GM21619 (cell line): ENCODE measurements at regions not wholly inside any gene's neighbourhood (a gene's known extent, or its start where the extent isn't known, plus 50 kb on each side); places are given as distances from the start of the nearest gene placed in this dataset.
A peak's percentile ranks its signal among the peaks of the same experiment; 100 is the strongest.

Experiments
- ATAC-seq: cut with Tn5 transposase; IDR thresholded peaks from one replicate; pipeline ENCODE4 v1.9.1; 2021; ENCODE audit not compliant: unreplicated experiment

DNA sequence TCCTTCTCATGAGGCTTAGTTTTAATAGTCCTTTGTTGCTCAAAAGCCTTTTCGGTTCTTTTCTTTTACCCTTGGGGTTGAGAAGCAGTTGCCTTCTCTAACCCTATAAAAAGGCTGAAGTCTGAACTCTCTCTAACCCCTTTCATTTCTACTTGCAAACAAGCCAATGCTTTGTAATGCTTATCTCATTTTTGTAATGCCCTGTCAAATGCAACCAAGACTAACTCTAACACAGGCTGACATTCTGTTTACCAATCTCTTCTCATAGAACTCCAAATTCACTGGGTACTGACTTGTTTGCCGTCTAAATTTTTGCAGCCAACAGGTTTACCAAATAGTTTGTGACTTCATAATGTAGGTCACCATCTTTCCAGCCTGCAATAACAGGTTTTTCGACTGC lies 233.9 kb upstream of the SNX7 start:
- ATAC-seq = no peak

DNA sequence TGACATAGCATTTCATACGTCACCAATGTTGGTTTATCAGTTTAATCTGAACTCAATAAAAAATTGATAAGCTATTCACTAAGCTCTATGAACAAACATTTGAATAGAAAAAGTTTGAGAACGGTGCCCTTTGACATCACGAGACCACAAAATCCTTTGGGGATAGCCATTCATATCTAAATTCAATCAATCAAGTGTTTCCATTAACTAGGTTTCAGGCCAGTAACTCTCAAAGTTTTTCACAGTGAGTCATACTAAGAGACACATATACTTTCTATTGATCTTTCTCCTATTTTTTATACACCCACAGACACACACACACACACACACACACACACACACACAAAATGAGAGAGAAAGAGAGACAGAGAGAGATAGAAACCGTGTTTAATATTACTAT lies 235.4 kb upstream of the SNX7 start:
- ATAC-seq = no peak

DNA sequence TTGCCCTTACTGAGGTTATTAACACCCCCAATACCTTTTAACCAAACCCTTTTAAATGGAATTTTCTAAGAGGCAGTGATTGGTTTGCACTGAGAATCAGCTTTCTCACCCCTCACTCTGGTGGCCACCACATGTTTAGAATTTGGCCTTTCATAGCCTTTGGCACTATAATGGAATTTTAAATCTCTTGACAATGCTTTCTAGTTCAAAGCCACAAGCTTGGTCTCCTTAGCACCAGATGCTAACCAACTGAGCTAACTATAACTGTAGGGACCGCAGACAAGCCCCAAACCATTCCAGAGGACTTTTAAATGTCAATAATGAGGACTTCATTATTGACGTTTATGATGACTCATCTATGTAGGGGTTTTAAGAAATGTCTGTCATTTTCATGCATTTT lies 238.7 kb upstream of the SNX7 start:
- ATAC-seq = no peak

DNA sequence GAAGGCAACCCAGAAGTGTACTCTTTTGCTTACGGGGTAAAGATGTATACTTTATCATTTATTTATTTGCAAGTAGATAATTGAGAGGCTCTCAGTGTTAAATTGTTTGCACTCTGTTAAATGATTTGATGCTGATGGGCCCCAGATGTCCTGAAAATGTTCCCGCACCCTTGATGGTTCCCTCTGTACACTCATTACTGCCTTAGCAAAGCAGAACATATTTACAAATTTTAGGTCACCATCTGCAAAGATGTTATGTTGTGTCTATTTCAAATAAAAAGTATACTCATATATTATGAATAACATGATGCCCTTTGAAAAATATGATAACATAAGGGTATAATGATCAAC lies 240.5 kb upstream of the SNX7 start:
- no peak for ATAC-seq

DNA sequence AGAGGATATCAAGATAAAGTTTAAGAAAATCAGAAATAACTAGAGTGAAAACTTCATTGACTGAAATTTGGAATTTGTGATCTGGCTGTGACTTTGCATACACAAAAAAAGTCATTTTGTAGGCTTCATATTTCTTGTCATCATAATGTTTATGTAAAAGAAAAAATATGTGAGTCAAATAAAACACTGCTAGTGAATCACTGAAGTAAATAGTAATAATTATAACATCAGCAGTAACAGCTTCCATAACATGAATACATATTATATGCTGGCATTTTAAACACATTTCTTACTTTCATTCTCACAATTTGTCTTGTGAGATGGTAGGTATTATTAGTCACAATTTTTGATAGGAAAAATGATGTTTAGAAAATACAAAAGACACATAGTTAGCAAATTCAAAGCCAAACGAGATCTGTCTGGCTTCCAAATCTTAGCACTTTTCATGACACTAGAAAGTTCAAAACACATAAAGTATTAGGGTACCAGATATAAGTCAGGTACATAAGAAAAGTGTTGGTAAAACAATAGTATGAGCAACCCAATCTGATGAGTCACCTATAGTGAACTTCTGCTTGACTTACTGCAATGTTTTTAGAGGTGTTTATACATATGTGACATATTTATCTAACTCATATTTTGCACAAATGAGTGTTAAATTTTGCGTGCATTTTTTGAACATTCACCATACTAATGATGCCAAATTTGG lies 241.0 kb upstream of the SNX7 start:
- ATAC-seq = no peak

DNA sequence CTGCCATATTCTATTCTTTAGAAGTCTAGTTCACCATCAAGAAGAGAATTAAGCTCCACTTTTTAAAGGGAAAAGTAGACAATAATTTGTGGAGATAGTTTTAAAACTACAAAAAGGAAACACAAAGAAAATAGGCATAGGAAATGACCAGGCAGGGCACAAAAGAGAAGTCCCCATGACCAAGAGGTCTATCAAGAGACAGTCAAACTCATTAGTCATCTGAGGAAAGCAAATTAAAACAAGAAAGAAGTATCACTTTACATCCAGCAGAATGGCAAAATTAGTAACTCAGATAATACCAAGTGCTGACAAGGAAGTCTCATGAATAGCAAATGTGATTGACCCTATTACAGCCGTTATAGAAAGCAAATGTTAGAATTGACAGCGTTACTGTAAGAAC lies 243.7 kb upstream of the SNX7 start:
- no peak for ATAC-seq

DNA sequence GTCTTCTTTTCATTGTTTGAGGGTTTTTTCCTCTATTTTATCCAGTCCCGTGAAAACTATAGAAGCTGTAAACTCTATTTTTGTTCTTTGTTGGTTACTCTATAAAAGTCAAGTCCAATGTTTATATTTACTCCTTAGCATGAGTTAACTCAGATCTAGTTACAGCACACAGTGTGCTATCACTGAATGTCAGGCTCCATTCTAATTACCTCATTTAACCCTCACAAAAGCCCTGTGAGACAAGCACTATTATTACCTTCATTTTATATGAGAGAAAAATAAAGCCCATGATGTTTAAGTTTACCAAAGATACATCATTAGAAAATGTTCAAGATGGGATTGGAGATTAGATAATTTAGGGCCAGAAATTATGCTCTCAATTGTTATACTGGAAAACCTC lies 251.4 kb upstream of the SNX7 start:
- no peak for ATAC-seq

DNA sequence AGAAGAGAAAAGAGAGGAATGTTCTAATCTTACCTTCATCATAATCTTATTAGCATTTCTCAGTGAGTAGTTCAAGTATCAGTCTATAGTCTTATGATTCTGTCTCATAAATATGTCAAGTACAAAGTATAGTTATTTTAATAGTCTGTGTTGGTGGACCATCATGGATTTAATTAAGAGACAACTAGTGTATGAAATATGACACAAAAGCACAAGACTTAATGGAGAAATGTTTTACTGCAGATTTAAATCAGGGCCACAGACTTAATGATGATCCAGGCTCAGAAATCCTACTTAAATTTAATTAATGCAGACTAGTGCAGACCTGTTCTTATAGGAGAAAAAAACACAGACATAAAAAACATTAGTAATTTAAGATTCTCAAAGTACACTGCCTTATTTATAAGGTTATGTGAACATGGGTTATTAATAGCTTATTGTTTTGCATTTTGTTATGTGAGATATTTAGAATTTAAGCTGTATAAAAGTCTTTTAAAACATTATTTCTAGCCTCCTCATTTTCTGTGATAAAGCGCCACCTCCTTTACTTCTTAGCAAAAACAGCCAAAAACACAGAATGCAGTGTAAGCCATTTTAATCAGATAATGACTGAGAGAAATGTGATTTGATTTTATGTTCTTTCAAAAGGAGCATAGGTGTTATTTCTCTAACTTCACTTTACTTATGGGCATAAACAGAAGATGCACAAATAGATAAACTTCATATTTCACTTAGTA lies 255.0 kb upstream of the SNX7 start:
- ATAC-seq = no peak

DNA sequence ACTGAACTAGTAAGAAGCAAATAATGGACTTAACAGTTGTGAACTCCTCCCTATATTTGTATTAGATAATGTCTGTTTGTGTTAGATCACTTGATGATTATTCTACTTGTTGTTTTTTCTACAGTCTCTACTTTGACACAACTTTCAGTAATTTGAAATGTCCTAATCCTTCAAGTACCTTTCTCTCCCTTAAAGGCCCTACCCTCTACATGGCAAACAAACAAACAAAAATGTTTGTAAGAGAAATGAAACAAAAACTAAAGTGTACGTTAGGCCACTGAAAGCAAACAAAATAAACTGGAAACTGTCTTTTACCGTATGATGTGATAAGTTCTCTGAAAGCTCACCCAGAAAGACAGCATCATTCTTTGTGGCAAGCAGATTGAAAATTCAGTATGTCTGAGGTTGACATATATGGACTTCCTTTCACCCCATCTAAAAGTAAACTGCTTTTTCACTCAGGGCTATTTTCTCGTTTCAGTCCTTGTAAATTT lies 255.9 kb upstream of the SNX7 start:
- ATAC-seq = peak; percentile 84

DNA sequence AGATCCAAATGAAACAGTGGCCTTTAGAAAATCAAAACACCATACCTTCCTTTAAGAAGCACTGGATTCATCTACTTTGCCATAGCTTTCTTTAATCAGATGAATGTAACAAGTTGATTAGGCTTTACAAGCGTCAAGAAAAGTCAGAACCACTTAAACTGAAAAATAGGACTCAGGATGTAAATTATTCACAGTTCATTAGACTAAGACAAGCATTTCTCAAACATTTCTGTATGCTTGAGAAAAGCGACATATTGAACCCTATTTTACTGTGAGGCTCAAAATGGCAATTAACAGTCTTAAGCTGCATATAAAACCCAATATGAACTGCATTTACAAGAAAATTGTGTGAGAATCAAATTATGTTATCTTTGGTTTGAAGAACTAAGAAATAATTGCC lies 256.7 kb upstream of the SNX7 start:
- ATAC-seq = no peak

DNA sequence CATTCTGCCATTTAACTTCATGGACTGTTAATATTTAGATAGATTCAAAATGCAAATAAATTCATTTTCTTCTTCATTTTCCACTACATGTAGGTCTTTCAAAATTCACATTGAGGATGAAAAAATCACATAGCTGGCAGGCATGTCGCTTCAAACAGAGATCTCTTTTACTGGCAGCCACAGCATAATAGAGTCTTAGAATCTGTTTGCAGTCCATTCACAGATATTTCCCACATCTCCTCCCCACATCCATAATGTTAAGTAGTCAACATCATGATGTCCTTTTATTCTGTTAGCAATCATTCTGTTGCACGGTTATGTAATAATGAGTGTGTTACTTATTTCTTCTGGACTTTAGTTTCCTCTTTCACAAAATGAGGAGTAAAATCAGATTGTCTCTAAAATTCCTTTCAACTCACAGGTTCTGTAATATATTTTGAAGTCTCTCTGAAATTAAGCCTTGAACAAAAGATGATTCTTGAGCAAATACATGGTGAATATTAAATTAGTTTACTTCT lies 257.5 kb upstream of the SNX7 start:
- no peak for ATAC-seq

DNA sequence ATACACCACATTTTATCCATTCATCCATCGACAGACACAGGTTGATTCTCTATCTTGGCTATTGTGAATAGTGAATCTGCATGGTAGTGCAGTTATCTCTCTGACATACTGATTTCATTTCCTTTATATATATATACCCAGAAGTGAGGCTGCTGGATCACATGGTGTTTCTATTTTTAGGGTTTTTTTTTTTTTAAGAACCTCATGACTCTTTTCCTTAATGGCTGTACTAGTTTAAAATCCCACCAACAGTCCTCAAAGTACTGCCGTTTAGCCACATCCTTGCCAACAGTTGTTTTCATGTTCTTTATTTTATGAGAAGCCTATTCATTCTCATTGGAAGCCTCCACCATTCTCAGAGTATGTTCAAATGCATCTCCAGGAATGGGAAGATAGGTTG lies 258.7 kb upstream of the SNX7 start:
- ATAC-seq = no peak

DNA sequence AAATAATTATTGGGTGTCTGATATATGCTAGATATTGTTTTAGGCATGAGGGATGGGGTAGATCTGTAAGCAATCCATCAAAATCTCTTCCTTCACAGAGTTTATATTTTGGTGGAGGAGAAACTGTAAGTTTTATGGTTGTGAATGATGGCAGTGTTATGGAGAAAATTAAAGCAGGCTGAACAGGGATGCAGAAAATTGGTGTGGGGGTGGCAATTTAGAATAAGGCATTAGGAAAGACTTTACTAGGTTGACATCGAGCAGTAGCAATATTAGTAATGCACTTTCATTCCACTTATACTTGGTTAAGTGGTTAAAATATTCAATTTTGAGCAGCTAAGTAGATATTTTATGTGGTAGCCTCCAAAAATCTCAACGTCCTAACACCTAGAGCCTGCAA lies 261.1 kb upstream of the SNX7 start:
- no peak for ATAC-seq

DNA sequence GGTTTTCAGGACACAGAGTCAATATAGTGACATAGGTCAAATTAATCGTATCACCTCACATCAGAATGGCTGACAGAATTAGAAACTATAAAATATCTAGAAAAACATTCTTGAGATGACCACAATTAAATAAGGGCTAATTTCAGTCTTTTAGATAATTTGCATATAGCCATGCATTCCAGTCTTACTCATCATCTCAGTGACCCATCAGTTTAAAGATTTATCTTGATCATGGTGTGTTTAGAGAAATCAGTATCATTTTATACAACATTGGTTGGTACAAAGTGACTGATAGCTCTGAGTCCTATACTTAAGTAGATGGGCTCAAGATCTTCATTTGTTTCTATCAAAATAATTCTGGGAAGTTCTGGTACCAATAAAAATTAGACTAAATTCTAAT lies 262.3 kb upstream of the SNX7 start:
- ATAC-seq = no peak

DNA sequence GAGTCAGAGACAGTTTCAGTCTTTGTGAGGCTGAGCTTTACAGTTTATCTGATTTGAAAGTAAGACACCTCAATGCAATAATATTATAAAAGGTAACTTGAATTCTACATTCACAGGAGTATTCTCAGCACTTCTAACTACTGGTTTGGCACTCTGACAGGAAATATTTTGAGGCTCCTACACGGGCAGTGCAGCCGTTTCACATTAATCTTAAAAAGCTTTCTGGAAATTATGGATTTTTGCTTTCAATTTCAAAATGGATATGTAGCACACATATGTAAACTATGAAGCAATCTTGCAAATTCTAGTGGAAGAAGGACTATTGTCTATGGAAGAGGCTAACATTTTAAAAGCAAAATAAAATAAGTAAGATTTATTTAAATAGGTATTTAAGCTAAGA lies 262.9 kb upstream of the SNX7 start:
- no peak for ATAC-seq

DNA sequence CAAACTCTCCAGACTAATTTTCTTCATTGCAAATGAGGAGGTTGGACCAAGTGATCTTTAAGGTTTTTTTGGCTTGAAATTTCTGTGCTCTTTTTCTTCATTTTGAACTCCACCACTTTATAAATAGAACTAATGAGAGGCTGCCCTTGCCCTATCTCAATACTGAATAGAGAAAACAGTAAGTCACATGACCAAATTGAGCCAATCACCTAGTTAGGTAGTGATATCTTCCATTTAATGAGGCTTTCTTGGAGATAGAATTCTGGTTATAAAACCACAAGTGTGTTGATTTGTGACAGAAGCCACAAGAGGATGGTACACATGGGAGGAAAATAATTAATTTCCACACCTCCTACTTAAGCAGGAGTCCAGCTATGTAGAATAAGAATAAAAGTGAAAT lies 263.4 kb upstream of the SNX7 start:
- ATAC-seq = no peak

DNA sequence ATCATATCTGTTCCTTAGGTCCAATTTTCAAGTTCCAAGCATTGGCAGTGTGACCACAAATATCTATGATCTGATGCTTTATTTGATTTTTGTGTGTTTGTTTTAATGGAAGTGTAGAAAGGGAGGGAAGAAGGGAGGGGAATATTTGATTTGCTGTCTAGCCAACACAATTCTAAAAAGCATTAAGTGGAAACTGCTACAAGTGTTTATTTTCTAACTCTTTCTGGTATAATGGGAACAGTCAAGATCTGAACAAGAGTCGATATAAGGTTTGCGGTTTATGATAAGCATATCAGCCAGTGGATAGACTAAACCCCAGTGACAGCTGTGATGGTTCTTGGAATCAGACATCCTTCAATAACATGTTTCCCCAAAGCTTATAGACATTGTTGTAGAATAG lies 267.8 kb upstream of the SNX7 start:
- no peak for ATAC-seq

DNA sequence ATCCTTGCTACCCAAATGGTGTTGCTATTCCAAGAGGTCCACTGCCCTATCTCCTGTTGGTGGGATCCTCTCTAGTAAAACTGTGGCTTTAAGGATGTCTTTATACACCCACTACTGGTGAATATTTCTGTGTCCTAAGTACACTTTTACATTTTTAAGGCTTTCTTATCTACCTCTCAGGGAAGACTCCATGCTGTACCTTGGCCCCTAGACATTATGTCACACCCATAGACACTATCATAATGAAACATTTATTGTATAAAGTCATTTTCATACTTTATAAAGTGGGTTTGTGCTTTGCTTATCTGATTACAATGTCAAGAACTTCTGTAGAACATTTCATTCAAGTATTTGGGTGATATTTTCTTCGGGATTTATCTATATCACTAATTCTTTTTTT lies 270.3 kb upstream of the SNX7 start:
- ATAC-seq = no peak

DNA sequence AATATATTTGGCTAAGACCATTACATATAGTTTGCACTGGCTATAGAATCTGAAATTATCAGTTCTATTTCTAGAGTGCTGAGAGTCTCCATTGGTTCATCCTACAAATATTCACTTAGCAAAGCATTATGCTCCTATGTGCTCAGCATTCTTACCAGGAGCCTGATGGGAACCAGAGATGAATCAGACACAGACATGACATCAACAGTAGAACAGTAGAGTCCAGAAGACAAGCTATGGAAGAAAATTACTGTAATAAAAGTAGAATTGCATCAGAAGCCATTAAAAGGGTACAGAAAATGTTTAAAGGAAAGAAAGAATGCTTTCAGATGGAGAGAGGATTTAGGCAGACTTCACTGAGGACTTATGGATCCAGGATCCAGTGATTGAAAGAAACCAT lies 271.7 kb upstream of the SNX7 start:
- ATAC-seq = no peak

DNA sequence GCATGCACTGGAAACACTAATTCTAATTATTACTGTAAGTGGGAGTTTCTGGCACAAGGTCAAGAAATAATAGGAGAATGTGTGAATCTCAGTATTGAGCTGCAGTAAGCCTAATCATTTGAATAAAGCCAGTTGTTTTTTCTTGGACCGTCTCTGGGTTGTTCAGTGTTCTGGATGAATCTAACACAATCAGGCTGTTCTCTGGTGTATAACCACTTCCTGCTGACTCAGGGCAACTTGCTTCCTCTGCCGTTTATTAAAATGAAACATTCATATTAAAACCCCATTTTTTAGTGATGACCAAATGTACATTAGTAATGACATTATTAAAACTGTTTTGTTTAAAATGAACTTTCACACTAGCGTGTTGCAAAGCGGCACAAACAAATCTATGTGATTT lies 273.1 kb upstream of the SNX7 start:
- peak; percentile 85 for ATAC-seq

DNA sequence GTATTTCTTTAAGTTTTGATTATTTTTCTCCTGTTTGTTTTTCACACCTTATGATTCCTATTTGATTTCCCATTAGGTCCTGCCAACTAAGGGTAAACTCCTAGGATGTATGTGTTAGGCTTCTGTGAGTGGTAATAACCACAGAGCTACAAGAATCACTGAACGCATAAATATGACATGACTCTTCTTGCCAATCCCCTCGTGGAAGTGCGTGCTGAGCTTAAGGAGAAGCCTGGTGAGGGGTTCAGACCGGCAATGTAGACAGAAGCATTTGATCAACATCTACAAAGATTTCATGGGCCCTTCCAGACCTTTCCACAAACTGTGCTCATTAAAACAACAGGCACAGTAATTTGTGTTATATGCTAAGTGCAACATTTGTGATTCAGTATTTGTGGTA lies 273.8 kb upstream of the SNX7 start:
- ATAC-seq = no peak

DNA sequence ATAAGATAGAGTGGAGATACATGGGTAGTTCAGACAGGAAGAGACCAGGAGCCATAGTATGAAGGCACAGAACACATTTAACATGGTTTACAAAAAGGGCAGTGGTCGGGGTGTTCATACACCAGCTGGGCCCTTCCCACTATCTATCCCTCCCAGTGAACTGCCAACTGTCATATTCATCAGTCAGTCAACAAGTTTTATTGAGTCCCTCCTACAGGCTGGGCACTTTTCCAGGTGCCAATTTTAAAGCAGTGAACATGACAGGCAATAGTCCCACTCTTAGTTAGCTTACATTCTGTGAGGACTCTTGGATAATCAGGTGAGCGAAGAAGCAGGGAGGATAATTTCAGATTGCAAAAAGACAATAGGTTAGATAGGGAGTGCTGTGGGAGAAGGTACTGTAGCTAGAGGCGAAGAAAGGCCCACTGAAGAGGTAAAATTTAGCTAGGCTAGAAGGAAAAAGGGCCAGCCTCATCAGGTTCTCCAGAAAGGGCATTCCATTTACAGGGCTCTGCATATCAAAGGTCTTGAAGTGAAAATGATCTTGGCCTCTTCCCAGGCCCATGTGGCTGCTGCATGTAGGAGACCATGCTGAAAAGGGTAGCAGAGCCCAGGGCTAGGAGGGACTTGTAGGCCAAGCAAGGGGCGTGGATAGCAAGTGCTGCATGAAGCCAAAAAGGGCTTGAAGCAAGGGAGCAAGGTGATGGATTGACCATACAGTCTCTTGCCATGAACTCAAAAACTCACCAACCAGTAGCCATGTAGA lies 274.7 kb upstream of the SNX7 start:
- ATAC-seq = no peak
